Kidney glomerular epithelial cell (primary cell): ENCODE measurements at regions not wholly inside any gene's neighbourhood (a gene's known extent, or its start where the extent isn't known, plus 50 kb on each side); places are given as distances from the start of the nearest gene placed in this dataset.
A peak's percentile ranks its signal among the peaks of the same experiment; 100 is the strongest.

ENCODE experiments used
- DNase-seq: peaks from one replicate; lab custom pipeline; 2025; lab: John Stamatoyannopoulos, UW

DNA sequence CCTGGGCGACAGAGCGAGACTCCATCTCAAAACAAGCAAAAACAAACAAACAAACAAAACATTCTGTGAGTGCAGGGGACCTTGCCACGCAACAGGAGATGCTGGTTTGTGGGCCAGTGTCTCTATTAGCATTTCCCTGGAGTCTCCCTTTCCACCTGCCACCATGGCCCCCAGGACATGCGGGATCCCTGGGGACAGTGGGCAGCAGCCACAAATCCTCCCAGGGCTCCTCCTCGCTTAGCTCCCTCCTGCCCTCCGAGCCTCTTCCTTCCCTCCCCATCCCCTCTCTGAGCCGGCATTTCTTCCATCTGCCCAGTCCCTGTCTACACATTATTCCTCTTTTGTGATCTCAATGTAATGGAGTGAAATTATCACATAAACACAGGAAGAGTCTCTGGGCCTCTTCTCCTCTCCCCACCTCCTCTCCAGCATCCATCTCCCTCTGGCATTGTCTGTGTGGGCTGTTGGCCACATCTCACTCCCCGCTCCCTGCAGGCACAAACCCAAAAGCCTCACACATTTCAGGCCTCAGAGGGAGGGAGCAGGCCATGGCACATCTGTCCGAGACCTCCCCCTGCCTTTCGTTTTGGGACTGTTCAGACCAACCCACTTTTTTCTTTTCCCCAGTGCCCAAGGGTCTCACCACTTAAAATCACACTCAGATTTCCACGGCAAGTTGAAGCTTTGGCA is 144.3 kb downstream of the MIS18A start:
- no peak for DNase-seq

DNA sequence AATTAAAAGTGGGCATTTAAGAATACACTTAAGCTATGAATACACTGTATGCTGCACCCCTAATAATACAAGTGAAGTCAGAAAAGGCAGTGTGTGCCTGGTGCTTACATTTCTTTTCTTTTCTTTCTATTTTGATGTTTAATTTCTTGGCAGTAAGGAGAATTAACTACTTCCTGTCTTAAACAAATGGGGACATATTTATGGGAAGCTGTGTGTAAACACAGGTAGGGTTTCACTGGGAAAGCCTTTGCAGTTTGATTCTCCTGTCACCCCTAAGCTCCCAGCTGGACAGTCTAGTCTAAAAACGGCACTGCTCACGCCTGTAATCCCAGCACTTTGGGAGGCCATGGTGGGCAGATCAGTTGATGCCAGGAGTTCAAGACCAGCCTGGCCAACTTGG is 146.0 kb downstream of the MIS18A start:
- no peak for DNase-seq

GRCh38 chr21:32132409-32132808 is 146.4 kb downstream of the MIS18A start:
- DNase-seq, result no peak

DNA sequence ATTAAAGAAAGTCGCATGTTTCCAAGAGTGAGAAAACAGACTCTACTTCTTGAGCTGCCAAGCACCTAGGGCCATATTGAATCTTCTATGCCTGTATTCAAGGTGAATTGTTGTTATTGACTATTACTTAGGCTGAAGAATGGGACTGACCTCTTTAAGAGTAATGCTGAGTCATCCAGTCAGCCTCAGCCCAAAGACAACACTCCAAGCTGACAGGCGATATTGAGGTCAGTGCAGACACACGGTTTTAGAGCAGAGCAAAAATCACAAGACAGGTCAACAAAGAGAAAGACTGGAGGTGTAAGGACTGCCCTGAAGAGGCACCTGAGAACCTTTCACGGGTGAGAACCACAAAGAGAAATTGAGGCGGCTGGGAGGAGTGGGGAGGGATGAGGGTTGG is 146.9 kb downstream of the MIS18A start:
- peak; percentile 2 for DNase-seq

DNA sequence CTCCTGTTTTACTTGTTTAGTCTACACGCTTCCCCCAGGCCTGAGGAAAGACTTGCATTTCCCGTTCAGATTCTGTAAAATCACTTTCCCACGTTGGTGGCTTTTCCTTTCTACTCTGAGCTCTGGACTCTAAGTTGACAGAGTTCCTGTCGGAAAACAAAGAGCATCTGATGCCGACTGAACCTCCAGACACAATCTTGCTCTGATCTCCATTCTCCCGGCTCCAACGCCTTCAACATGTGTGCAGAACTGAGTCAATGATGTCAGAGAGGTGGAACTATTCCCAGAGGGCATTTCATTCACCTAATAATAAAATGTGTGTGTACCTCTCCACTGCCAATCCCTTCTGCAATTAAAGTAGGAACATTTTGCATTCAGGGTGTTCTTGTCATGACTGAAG is 147.7 kb downstream of the MIS18A start:
- DNase-seq, result no peak

DNA sequence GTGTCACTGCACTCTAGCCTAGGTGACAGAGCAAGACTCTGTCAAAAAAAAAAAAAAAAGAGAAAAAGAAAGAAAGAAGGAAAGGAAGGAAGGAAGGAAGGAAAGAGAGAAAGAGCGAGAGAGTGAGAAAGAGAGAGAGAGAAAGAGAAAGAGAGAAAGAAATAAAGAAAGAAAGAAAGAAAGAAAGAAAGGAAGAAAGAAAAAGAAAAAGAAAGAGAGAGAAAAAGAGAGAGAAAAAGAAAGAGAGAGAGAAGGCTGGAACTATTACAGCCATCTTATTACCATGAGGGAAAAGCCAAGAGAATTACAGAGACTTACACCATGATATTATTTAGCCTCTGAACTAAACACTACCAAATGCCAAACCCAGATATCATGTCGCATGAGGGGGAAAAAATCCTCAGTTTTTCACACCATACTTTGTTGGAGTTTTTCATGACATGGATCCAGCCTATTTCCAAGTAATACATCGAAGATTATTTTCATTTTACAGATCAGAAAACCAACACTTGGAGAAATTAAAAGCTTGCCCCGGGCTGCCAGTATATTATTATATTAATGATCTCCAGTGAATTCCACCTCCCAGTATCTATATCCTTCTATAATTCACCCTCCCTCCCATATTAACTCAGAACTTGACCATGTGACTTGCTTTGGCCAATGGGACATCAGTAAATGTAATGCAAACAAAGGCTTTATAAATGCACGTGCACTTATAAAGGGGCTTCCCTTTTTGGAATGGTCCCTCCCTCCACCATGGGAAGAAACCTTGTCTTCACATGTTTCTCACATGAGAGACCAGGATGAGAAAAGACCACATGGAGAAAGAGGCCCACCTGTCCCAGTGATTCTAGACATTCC is 148.6 kb downstream of the MIS18A start:
- no peak for DNase-seq

GRCh38 chr21:32127081-32127480 is 151.8 kb downstream of the MIS18A start:
- DNase-seq, result no peak

DNA sequence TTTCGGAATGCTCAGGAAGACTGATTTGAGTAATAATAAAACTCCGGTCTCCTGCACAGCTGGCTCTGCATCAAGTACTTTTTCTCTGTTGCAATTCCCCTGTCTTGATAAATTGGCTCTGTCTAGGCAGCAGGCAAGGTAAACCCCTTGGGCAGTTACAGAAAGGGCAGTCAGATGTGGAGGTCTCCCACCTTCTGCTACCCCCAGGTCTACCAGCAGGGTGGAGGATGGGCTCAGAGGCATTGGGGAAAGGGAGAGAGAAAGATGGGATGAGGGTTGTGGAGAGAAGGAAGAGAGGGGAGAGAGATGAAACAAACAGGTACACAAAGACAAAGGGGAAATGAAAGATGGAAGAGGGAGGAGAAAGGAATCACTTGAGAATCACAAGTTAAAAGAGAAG is 156.8 kb downstream of the MIS18A start:
- DNase-seq, result no peak

GRCh38 chr21:32120230-32120629 is 158.6 kb downstream of the MIS18A start:
- no peak for DNase-seq

- DNase-seq, result no peak
These were observed 159.0 kb downstream of the MIS18A start for GRCh38 chr21:32119811-32120210.

DNA sequence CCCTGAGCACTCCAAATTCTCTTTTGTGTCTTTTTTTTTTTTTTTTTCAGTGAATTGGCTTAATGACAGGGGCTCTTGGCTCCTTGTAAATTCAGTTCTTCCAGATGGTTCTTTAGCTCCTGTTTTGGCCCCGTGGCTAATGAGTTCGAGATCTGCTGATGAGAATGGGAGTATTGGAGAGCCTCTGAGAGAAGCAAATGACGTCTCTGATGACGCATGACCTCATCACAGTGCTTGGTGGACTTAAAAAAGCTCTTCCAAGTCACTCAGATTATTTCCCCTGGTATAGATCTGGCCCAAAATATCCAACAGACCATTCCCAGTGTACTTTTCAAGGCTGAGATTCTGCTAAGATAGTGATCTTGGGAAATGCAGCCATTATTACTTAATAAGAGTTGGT is 159.5 kb downstream of the MIS18A start:
- DNase-seq, result no peak

- DNase-seq, result no peak
These were observed 164.3 kb downstream of the MIS18A start for GRCh38 chr21:32114419-32115035.

GRCh38 chr21:32113486-32113885 is 165.4 kb downstream of the MIS18A start:
- DNase-seq, result no peak

GRCh38 chr21:32112195-32112594 is 166.7 kb downstream of the MIS18A start:
- DNase-seq, result no peak

- DNase-seq, result no peak
These were observed 170.3 kb downstream of the MIS18A start for GRCh38 chr21:32108566-32108965.

GRCh38 chr21:32103361-32103760 is 175.5 kb downstream of the MIS18A start:
- DNase-seq, result no peak

DNA sequence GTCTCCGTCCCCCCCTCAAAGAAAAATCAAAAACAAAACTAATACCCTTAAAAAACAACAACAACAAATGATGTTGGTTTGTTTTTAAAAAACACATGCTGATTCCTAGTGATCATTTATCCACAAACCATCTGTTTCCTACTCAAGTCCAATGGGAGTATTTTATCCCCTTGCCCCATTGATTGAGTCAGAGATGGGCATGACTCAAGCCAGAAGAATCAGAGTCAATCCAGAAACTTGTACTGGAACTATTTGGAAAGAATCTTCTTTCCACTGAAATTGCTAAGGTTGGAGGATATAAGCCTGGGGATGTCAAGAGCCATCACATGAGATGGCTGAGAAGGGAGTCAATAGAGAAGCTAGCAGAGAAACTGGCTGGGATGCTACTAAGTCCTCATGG is 176.4 kb downstream of the MIS18A start:
- DNase-seq, result no peak

DNA sequence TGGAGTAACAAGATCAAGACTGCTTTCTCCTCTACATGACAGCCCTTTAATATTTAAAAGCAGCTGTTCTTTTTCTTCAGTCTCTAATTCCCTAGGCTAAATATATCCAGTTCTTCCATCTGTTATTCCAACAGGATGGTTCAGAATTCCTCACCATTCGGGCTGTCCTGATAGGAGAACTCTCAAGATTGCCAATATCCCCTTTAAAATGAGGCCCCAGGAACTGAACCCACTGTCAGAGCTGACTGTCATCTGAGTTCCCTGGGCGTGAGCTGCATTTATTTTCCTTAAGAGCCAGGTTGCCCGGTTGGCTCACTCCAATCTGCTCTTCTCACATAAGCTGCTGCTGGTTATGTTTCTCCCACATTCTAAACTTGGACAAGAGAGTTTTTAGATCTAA is 177.6 kb downstream of the MIS18A start:
- no peak for DNase-seq

DNA sequence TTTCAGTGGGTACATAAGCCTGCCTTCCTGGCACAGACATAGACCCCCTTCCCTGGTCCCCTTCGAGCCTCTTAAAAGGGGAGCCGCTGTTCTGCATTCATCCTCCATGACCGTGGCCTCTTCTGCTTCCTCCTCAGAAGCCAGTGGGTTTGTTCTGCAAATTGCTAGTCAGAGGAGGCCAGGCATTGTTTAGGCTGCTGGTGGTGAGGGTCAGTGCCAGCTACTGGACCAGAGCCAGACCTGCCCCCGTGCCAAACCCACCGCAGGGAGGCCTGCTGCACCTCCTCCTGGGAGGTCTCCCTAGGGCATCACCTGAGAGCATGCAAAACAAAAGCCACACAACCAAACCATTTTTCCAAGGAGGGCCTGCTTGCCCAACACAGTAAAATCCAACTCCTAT is 178.4 kb downstream of the MIS18A start:
- no peak for DNase-seq

DNA sequence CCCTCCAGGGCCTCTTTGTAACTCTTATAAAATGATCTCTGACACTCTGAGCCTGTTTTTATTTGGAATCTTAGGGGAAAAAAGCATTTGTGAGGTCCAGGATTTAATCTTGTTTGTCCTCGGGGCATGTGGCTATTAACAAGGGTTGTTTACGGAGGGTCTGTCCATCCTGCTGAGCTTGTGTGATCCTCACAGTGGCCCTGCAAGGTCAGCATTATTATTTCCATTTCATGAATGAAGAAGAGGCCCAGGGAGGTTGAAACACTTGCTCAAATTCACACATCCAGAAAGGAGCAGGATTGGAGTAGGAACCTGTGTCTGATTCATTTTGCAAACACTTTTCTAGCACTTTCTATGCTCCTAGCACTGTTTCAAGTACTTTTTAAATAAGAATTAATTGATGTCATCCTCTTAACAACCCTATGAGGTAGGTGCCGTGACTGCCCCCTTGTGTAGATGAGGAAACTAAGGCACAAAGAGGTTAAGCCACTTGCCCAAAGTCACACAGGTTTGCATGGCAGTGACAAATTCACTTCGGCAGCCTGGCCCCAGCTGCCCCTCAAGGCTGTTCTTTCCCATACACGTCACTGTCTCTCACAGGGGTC is 178.9 kb downstream of the MIS18A start:
- DNase-seq, result no peak

DNA sequence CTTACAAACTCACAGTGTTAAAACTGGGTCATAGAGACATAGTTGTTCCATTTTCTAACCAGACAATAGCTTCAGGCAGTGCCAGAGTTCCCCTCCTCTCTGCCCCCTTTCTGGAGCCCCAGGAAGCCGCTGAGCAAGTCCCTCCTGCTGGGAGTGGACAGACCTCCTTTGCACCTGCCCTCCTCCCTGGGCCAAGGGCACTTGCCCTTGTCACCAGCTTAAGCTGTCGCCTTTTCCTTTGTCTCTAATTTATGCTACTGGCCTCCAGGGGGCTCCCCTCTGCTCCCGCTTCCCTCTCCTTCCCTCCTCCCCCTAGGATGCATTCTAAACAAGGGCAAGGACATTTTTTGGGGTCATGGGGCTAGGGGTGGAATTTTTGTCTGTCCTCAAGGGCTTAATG is 182.4 kb downstream of the MIS18A start:
- no peak for DNase-seq

DNA sequence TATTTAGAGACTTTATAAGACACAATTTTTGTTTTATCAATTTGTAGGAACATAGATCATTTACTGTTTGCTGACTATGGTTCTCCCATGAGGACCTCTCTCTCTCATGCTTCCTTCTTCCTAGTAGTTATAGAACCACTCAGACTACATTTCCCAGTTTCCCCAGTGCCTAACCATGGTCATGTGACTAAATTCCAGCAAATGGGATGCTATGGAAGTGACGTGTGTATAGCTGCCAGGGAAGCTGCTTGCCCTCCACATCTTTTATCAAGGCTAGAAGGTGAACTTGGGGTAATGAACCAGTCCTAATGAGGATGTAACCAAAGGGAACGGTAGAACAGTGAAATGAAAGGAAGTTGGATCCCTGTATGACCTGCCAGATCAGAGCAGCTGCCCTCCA is 184.0 kb downstream of the MIS18A start:
- DNase-seq, result no peak
